NCI-H1092 (cell line): ENCODE measurements at regions not wholly inside any gene's neighbourhood (a gene's known extent, or its start where the extent isn't known, plus 50 kb on each side); places are given as distances from the start of the nearest gene placed in this dataset.
A peak's percentile ranks its signal among the peaks of the same experiment; 100 is the strongest.

Experiments
- DNase-seq: peaks from one replicate; lab custom pipeline; 2025; lab: John Stamatoyannopoulos, UW

GRCh38 chr7:25314731-25315267 is 86.5 kb upstream of the NPVF start:
- DNase-seq, result no peak

- no peak for DNase-seq
Measured at GRCh38 chr7:25316366-25316765, 88.1 kb upstream of the NPVF start.

GRCh38 chr7:25318047-25318446 is 89.8 kb upstream of the NPVF start:
- no peak for DNase-seq

- no peak for DNase-seq
Measured at GRCh38 chr7:25319707-25320106, 91.4 kb upstream of the NPVF start.

- DNase-seq, result no peak
Measured at GRCh38 chr7:25320791-25321190, 92.5 kb upstream of the NPVF start.

- no peak for DNase-seq
Measured at GRCh38 chr7:25321424-25321823, 93.1 kb upstream of the NPVF start.

- no peak for DNase-seq
Measured at GRCh38 chr7:25322473-25322872, 94.2 kb upstream of the NPVF start.

- no peak for DNase-seq
Measured at GRCh38 chr7:25325186-25325757, 97.0 kb upstream of the NPVF start.

GRCh38 chr7:25326501-25327156 is 98.3 kb upstream of the NPVF start:
- DNase-seq, result no peak

GRCh38 chr7:25329815-25330214 is 101.5 kb upstream of the NPVF start:
- no peak for DNase-seq

GRCh38 chr7:25333296-25333928 is 105.1 kb upstream of the NPVF start:
- no peak for DNase-seq

GRCh38 chr7:25347360-25348066 is 119.2 kb upstream of the NPVF start:
- no peak for DNase-seq

- DNase-seq, result no peak
Measured at GRCh38 chr7:25348104-25348503, 119.8 kb upstream of the NPVF start.

- no peak for DNase-seq
Measured at GRCh38 chr7:25349283-25350017, 121.2 kb upstream of the NPVF start.

- DNase-seq, result no peak
Measured at GRCh38 chr7:25350041-25350440, 121.8 kb upstream of the NPVF start.

- no peak for DNase-seq
Measured at GRCh38 chr7:25351761-25352160, 123.5 kb upstream of the NPVF start.

- no peak for DNase-seq
Measured at GRCh38 chr7:25353196-25353595, 124.9 kb upstream of the NPVF start.

GRCh38 chr7:25353732-25354131 is 125.4 kb upstream of the NPVF start:
- DNase-seq, result no peak

- DNase-seq, result no peak
Measured at GRCh38 chr7:25356534-25357151, 128.4 kb upstream of the NPVF start.

- no peak for DNase-seq
Measured at GRCh38 chr7:25358926-25359325, 130.6 kb upstream of the NPVF start.

- DNase-seq, result peak; percentile 98
Measured at GRCh38 chr7:25359471-25360059, 131.3 kb upstream of the NPVF start.
